GOT3 (cell line): ENCODE measurements at regions not wholly inside any gene's neighbourhood (a gene's known extent, or its start where the extent isn't known, plus 50 kb on each side); places are given as distances from the start of the nearest gene placed in this dataset.
"Not testable (repeated sequence)": the region's sequence is repeated elsewhere in the genome, so short reads cannot be mapped to it uniquely, and the experiment has no call there.

Experiments
- DNase-seq: peaks from one replicate; lab custom pipeline; 2025; ENCODE audit warnings: mixed read lengths; lab: John Stamatoyannopoulos, UW

GRCh38 chr9:134546746-134547145 is 94.9 kb upstream of the COL5A1 start:
- DNase-seq, result no peak

- DNase-seq, result no peak
Measured at GRCh38 chr9:134547161-134548100, 94.2 kb upstream of the COL5A1 start.

GRCh38 chr9:134548185-134548584 is 93.4 kb upstream of the COL5A1 start:
- DNase-seq, result no peak

GRCh38 chr9:134548618-134549017 is 93.0 kb upstream of the COL5A1 start:
- DNase-seq, result no peak

GRCh38 chr9:134549336-134549735 is 92.3 kb upstream of the COL5A1 start:
- no peak for DNase-seq

- not testable (repeated sequence) for DNase-seq
Measured at GRCh38 chr9:134550081-134550480, 91.5 kb upstream of the COL5A1 start.

- DNase-seq, result no peak
Measured at GRCh38 chr9:134550584-134550983, 91.0 kb upstream of the COL5A1 start.

GRCh38 chr9:134551176-134551575 is 90.4 kb upstream of the COL5A1 start:
- DNase-seq, result no peak

- no peak for DNase-seq
Measured at GRCh38 chr9:134551644-134552348, 89.8 kb upstream of the COL5A1 start.

- DNase-seq, result no peak
Measured at GRCh38 chr9:134552349-134552990, 89.1 kb upstream of the COL5A1 start.

GRCh38 chr9:134553061-134553891 is 88.3 kb upstream of the COL5A1 start:
- no peak for DNase-seq

- no peak for DNase-seq
Measured at GRCh38 chr9:134553996-134554372, 87.6 kb upstream of the COL5A1 start.

- no peak for DNase-seq
Measured at GRCh38 chr9:134554373-134555093, 87.1 kb upstream of the COL5A1 start.

GRCh38 chr9:134555094-134555650 is 86.4 kb upstream of the COL5A1 start:
- DNase-seq, result no peak

GRCh38 chr9:134556531-134557068 is 85.0 kb upstream of the COL5A1 start:
- no peak for DNase-seq

- no peak for DNase-seq
Measured at GRCh38 chr9:134557331-134557730, 84.3 kb upstream of the COL5A1 start.

GRCh38 chr9:134558124-134558905 is 83.3 kb upstream of the COL5A1 start:
- no peak for DNase-seq

GRCh38 chr9:134559013-134559412 is 82.6 kb upstream of the COL5A1 start:
- no peak for DNase-seq

- DNase-seq, result no peak
Measured at GRCh38 chr9:134560206-134560605, 81.4 kb upstream of the COL5A1 start.

- no peak for DNase-seq
Measured at GRCh38 chr9:134560654-134561053, 80.9 kb upstream of the COL5A1 start.
